Limb (tissue), 2 donors: ENCODE measurements at regions not wholly inside any gene's neighbourhood (a gene's known extent, or its start where the extent isn't known, plus 50 kb on each side); places are given as distances from the start of the nearest gene placed in this dataset.
A peak's percentile ranks its signal among the peaks of the same experiment; 100 is the strongest.
"Not testable (repeated sequence)": the region's sequence is repeated elsewhere in the genome, so short reads cannot be mapped to it uniquely, and the experiment has no call there.

Source experiments
- DNase-seq, 2 donors: peaks; one replicate each; pipeline ENCODE4 v3.0.0-alpha.2; 2016; ENCODE audit errors: extremely low spot score in 2 of 2

- no peak for DNase-seq
Observed at GRCh38 chr10:9315292-9315691, 1260.8 kb downstream of the GATA3 start.

- DNase-seq = peak in 1 of 2 donors; percentile 90
Observed at GRCh38 chr10:9331583-9332008, 1277.1 kb downstream of the GATA3 start.

GRCh38 chr10:9334270-9334669 lies 1279.8 kb downstream of the GATA3 start:
- DNase-seq = no peak

- no peak for DNase-seq
Observed at GRCh38 chr10:9339716-9340115, 1285.2 kb downstream of the GATA3 start.

- peak in 1 of 2 donors; percentile 75 for DNase-seq
Observed at GRCh38 chr10:9342885-9343570, 1288.5 kb downstream of the GATA3 start.

GRCh38 chr10:9347933-9348332 lies 1293.4 kb downstream of the GATA3 start:
- DNase-seq = not testable (repeated sequence)

- peak in 1 of 2 donors; percentile 83 for DNase-seq
Observed at GRCh38 chr10:9357471-9357870, 1303.0 kb downstream of the GATA3 start.

GRCh38 chr10:9362721-9363120 lies 1308.2 kb downstream of the GATA3 start:
- no peak for DNase-seq

GRCh38 chr10:9379183-9379582 lies 1324.7 kb downstream of the GATA3 start:
- DNase-seq = no peak

GRCh38 chr10:9381733-9382532 lies 1327.4 kb downstream of the GATA3 start:
- DNase-seq = no peak

GRCh38 chr10:9382533-9382866 lies 1328.0 kb downstream of the GATA3 start:
- no peak for DNase-seq

- DNase-seq = no peak
Observed at GRCh38 chr10:9390516-9390915, 1336.0 kb downstream of the GATA3 start.

GRCh38 chr10:9399275-9399983 lies 1344.9 kb downstream of the GATA3 start:
- no peak for DNase-seq

GRCh38 chr10:9402067-9402466 lies 1347.6 kb downstream of the GATA3 start:
- DNase-seq = not testable (repeated sequence)

- not testable (repeated sequence) for DNase-seq
Observed at GRCh38 chr10:9402507-9403195, 1348.2 kb downstream of the GATA3 start.

- not testable (repeated sequence) for DNase-seq
Observed at GRCh38 chr10:9407201-9407600, 1352.7 kb downstream of the GATA3 start.

- DNase-seq = no peak
Observed at GRCh38 chr10:9416331-9416730, 1361.8 kb downstream of the GATA3 start.

GRCh38 chr10:9419757-9420156 lies 1365.3 kb downstream of the GATA3 start:
- no peak for DNase-seq

- DNase-seq = no peak
Observed at GRCh38 chr10:9427209-9427608, 1372.7 kb downstream of the GATA3 start.

GRCh38 chr10:9437131-9437530 lies 1382.6 kb downstream of the GATA3 start:
- no peak for DNase-seq

- DNase-seq = no peak
Observed at GRCh38 chr10:9443758-9444157, 1389.3 kb downstream of the GATA3 start.

GRCh38 chr10:9449530-9449929 lies 1395.0 kb downstream of the GATA3 start:
- no peak for DNase-seq
